ENCODE measurements at regions not wholly inside any gene's neighbourhood (a gene's known extent, or its start where the extent isn't known, plus 50 kb on each side); places are given as distances from the start of the nearest gene placed in this dataset.

DNA sequence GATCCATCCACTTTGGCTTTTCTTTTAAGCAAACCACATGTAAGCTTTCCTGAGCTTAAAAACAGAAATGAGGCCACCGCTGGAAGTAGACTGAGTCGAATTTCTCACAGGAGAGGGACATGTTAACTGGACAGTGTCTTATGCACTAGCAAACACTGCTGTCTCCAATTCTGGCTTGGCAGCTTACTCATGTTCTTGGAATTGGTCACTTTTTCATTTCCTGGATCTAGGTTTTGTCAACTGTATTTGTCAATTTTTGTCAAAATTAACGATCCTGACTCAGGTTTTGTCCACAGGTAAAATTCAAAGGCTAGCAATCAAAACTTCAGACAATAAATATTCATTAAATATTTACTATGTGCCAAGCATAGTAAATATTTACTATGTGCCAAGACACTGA is 601.5 kb downstream of the RNF144B start:
- no peak for TF ChIP-seq SMARCB1 (IDR thresholded peaks at IDR 0.05; ENCODE audit: insufficient read length, low read depth)
- TF ChIP-seq SOX6 (IDR thresholded peaks at IDR 0.05), result no peak
- TF ChIP-seq POLR2AphosphoS5 (IDR thresholded peaks at IDR 0.05; ENCODE audit: control insufficient read depth, insufficient read depth, low read depth, low read length), result no peak
- TF ChIP-seq, protein P1, sequence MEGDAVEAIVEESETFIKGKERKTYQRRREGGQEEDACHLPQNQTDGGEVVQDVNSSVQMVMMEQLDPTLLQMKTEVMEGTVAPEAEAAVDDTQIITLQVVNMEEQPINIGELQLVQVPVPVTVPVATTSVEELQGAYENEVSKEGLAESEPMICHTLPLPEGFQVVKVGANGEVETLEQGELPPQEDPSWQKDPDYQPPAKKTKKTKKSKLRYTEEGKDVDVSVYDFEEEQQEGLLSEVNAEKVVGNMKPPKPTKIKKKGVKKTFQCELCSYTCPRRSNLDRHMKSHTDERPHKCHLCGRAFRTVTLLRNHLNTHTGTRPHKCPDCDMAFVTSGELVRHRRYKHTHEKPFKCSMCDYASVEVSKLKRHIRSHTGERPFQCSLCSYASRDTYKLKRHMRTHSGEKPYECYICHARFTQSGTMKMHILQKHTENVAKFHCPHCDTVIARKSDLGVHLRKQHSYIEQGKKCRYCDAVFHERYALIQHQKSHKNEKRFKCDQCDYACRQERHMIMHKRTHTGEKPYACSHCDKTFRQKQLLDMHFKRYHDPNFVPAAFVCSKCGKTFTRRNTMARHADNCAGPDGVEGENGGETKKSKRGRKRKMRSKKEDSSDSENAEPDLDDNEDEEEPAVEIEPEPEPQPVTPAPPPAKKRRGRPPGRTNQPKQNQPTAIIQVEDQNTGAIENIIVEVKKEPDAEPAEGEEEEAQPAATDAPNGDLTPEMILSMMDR (IDR thresholded peaks at IDR 0.05 in 2 of 3, conservative IDR thresholded peaks at IDR 0.05 in 1 of 3; ENCODE audit: insufficient read depth in 2 of 3, low read depth in 1 of 3, low read length in 3 of 3), result no peak
- no peak for TF ChIP-seq FOXK1 (CRISPR knock-in tag; IDR thresholded peaks at IDR 0.05; ENCODE audit: borderline replicate concordance)
- TF ChIP-seq TAF1 (IDR thresholded peaks at IDR 0.05; ENCODE audit: control insufficient read depth, extremely low read depth, insufficient read depth, low read length, severe bottlenecking), result no peak
- no peak for TF ChIP-seq NFIC (IDR thresholded peaks at IDR 0.05)
- TF ChIP-seq ZNF212 (CRISPR knock-in tag; IDR thresholded peaks at IDR 0.05), result no peak
- TF ChIP-seq, protein P2, sequence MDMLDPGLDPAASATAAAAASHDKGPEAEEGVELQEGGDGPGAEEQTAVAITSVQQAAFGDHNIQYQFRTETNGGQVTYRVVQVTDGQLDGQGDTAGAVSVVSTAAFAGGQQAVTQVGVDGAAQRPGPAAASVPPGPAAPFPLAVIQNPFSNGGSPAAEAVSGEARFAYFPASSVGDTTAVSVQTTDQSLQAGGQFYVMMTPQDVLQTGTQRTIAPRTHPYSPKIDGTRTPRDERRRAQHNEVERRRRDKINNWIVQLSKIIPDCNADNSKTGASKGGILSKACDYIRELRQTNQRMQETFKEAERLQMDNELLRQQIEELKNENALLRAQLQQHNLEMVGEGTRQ (CRISPR knock-in tag; IDR thresholded peaks at IDR 0.05), result no peak
